ENCODE measurements at regions not wholly inside any gene's neighbourhood (a gene's known extent, or its start where the extent isn't known, plus 50 kb on each side); places are given as distances from the start of the nearest gene placed in this dataset.

GRCh38 chr15:25060472-25060803, 105.7 kb downstream of the SNRPN start:
- DNase-seq (ENCODE audit: low spot score in 2 of 2) = peak in 1 of 2 donors; percentile 46
- TF ChIP-seq POLR2A (IDR thresholded peaks at IDR 0.05) = no peak
- no peak for TF ChIP-seq CTCF (IDR thresholded peaks at IDR 0.05)
- WGBS, 2 donors = 84 to 95% methylated on average over 8 of the region's 8 CpGs
- H3K4me3 ChIP-seq (ENCODE audit: low read depth, poor library complexity, severe bottlenecking) = no peak overlapping the region
- intact Hi-C loops (cut with DNase I; ENCODE audit: low total_unique reads) = no loop called here

GRCh38 chr15:25060996-25061620, 106.3 kb downstream of the SNRPN start:
- no peak for TF ChIP-seq POLR2A (IDR thresholded peaks at IDR 0.05)
- no peak for TF ChIP-seq CTCF (IDR thresholded peaks at IDR 0.05)
- DNase-seq (ENCODE audit: low spot score in 2 of 2) = peak in 1 of 2 donors; percentile 25
- WGBS, 2 donors = 84 to 90% methylated on average over 10 of the region's 10 CpGs
- no peak overlapping the region for H3K4me3 ChIP-seq (ENCODE audit: low read depth, poor library complexity, severe bottlenecking)
- intact Hi-C loops (cut with DNase I; ENCODE audit: low total_unique reads) = no loop called here

DNA sequence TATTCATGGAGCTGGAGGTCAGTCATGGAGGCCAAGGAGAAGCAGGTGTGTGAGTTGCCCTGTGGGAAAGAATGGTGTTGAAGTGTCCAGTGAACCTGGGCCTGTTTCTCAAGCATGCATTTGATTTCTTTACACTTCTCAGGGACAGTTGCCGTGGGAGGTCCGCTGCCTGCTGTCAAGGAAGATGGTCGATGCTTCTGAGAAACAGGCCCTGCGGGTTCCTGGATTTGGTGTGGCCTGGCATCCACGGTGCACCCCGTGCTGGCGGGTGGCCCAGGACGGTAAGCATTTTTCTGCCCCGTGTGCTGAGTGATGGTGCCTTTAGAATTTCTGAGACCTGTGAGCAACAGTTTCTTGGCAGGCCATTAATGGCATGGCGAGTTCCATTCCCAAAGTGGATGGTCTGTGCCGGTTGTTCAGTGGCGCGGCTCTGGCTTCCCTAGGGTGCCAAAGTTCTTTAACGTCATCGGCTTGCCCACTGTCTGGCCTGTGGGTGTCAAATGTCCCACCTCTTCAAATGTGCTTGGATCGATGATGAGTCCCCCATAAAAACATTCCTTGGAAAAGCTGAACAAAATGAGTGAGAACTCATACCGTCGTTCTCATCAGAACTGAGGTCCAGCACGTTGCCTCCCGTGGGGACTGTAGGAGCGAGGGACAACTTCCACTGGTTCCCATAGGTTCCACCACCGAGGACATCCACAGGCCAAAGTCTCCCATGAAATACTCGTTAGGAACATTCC, 107.2 kb downstream of the SNRPN start:
- WGBS, 2 donors = 89 to 91% methylated on average over 23 of the region's 23 CpGs
- DNase-seq (ENCODE audit: low spot score in 2 of 2) = peak in 1 of 2 donors; percentile 59
- TF ChIP-seq CTCF (IDR thresholded peaks at IDR 0.05) = no peak
- intact Hi-C loops (cut with DNase I; ENCODE audit: low total_unique reads) = no loop called here
- H3K4me3 ChIP-seq (ENCODE audit: low read depth, poor library complexity, severe bottlenecking) = no peak overlapping the region

DNA sequence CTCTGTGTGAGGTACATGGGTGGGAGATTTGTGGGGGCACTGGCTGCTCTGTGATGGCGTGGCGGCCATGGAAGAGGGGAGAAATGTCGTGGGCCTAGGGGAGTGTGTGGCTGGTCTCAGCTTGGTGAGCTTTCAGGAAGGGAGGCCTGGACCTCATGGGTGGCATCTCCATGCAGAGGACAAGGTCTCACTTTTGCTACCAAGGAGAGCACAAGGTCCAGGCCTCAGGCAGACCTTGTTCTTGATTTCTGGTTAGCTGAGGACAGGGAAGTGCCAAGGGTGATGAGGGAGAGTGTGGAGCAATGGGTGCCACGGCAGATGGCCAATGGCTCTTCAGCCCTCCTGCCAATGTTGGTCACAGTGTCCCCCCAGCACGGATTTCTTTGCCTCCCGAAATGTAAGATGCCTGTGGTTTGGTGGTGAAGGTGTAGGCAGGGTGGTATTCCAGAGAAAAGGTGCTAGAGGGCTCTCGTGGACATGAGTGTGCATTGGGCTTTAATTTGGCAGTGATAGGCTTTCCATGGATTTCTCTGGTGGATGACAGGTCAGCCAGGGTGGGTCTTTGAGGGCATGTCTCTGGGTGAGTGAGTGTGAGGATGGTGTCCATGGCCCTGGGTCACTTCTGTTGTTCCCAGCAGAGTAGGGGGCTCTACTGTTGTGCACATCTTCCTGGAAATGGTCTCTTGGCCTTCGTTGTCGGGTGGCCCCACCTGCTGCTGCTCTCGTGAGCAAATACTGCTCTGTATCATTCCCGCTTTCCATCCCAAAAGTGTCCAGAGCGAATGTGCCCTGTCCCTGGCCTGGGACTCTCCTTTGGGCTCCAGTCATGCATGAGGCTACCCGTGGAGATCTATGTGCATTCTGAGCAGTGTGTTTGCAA, 108.0 kb downstream of the SNRPN start:
- 83 to 86% methylated on average over 13 of the region's 13 CpGs for WGBS, 2 donors
- intact Hi-C loops (cut with DNase I; ENCODE audit: low total_unique reads) = no loop called here
- DNase-seq (ENCODE audit: low spot score in 2 of 2) = peak in 1 of 2 donors; percentile 50
- TF ChIP-seq CTCF (IDR thresholded peaks at IDR 0.05) = no peak
- no peak for TF ChIP-seq POLR2A (IDR thresholded peaks at IDR 0.05)
- no peak overlapping the region for H3K4me3 ChIP-seq (ENCODE audit: low read depth, poor library complexity, severe bottlenecking)

- 89% methylated on average over 8 to 9 of the region's 9 CpGs for WGBS, 2 donors
- intact Hi-C loops (cut with DNase I; ENCODE audit: low total_unique reads) = loop anchor here (5.0 kb wide), 1 partner anchor 388 kb away; the partner anchor contains the start of gene NPAP1
- DNase-seq (ENCODE audit: low spot score in 2 of 2) = no peak
- TF ChIP-seq CTCF (IDR thresholded peaks at IDR 0.05) (no peak), POLR2A (IDR thresholded peaks at IDR 0.05) (no peak)
- H3K4me3 ChIP-seq (ENCODE audit: low read depth, poor library complexity, severe bottlenecking) = no peak overlapping the region
These were observed 110.5 kb downstream of the SNRPN start for GRCh38 chr15:25065286-25065685.
